Tongue (tissue), 1 donor: ENCODE measurements at regions not wholly inside any gene's neighbourhood (a gene's known extent, or its start where the extent isn't known, plus 50 kb on each side); places are given as distances from the start of the nearest gene placed in this dataset.

Experiments used
- DNase-seq: peaks from one replicate; pipeline ENCODE4 v3.0.0-alpha.2; 2015

DNA sequence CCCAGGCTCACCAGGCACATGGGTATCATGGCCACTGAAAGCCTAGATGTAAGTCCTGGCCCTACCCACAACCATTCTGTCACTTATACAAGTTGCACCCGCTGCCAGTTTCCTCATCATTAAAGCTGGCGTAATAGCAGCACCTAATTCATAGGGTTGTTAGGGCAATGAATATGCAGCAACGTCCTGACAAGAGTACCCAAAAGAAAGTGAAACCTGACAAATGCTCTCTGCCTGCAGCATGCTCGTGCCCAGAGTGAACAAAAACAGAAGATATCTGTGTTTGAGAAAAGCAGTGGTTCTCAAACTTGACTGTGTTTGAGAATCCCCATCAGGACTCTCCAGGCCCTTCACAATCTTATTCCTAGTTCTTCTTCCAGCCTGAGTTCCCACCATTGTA is 632.4 kb downstream of the SEMA5A start:
- DNase-seq, result no peak

GRCh38 chr5:8919096-8919495 is 626.8 kb downstream of the SEMA5A start:
- no peak for DNase-seq

DNA sequence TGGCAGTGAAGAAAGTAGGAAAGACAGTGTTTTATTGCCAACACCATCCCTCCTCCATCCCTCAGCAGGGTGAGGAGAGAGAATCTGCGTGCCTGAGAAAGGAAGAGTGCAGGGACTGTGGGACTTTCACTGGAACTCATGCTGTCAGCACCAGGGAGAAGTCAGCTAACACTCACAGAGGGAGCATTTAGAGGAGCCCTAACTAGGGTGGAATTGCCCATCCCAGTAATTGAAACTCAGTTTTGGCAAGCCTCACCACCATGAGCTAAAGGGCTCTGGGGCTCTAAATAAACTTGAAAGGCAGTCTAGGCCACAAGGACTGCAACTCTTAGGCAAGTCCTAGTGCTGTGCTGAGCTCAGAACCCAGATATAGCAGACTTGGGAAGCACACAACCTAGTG is 622.3 kb downstream of the SEMA5A start:
- peak; percentile 13 for DNase-seq

DNA sequence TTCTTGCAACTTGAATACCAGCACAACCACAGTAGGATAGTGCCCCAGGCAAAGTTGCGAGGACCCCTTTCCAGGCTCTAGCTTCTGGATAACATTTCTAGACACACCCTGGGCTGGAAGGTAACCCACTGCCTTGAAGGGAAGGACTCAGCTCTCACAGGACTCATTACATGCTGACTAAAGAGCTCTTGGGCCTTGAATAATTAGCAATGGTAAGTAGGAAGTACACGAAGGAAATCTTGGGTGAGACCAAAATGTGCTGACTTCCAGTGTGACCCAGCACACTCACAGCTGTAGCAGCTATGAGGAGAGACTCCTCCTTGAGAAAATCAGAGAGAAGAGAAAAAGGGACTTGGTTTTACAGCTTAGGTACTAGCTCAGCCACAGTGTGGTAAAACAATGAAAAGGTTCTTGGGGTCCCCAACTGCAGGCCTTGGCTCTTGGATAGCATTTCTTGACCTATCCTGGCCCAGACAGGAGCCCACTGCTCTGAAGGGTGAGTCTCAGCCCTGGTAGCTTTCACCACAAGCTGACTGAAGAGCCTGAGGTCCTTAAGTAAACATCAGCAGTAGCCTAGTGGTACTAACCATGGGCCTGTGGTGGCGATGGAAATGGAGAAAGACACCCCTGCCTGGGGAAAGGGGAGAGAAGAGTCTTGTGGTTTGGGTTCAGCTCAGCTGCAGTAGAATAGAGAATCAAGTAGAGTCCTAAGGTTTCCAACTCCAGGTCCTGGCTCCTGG is 621.7 kb downstream of the SEMA5A start:
- no peak for DNase-seq

GRCh38 chr5:8930021-8930420 is 615.9 kb downstream of the SEMA5A start:
- no peak for DNase-seq

DNA sequence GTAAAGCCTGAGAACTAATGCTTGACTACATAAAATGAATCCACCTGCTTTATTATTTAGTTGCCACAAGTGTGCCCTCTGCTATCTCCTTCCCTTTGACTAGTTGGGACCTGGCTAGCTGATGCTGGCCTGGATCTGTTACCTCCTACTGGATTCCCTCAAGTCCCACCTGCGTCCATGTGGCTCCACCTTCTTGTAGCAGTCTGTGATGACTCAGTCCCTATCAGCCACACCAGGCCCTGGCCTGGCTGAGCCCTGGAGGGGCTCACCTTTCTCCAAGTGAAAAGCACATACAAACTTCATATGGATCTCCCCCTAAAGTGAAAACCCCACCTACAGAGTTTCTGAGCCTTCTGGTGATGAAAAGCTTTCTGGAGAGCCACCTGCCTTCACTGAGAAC is 611.4 kb downstream of the SEMA5A start:
- DNase-seq, result no peak

GRCh38 chr5:8940934-8941333 is 604.9 kb downstream of the SEMA5A start:
- DNase-seq, result no peak

DNA sequence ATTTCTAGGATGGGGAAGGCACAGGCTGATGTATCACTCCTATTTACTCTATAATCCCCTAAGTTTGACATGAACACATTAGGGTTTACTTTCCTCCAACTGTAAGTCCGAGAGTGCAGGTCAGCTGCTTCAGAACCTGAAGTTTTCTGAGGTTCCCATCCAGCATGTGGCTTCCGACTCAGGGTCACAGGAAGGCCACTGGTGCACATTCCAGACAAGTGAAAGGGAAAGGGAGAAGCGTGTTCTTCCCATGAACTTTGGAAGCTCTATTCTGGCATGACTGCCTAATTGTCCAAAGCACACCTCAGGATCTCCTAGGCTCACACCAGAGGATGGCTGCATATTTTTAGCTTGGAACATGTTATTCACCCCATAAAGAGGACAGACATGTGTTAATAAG is 602.6 kb downstream of the SEMA5A start:
- no peak for DNase-seq

- DNase-seq, result no peak
These were observed 601.9 kb downstream of the SEMA5A start for GRCh38 chr5:8944005-8944404.

- no peak for DNase-seq
These were observed 599.9 kb downstream of the SEMA5A start for GRCh38 chr5:8945972-8946371.

- no peak for DNase-seq
These were observed 596.0 kb downstream of the SEMA5A start for GRCh38 chr5:8949908-8950307.

DNA sequence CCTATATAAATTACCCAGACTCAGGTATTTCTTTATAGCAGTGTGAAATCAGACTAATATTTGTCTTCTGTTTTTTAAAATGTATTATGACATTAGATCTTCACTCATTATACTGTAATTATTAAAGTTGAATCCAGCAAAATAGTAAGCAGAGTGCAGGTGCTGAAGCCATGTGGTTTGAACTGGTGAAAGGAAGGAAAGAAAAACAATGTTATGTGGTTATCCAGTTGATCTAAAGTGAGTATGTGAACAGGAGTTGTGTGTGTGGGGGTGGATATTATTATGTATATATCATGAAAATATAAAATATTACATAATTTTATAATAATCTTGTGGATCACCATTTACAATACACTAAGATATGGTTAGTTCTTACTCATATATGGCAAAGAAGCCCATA is 593.7 kb downstream of the SEMA5A start:
- no peak for DNase-seq

DNA sequence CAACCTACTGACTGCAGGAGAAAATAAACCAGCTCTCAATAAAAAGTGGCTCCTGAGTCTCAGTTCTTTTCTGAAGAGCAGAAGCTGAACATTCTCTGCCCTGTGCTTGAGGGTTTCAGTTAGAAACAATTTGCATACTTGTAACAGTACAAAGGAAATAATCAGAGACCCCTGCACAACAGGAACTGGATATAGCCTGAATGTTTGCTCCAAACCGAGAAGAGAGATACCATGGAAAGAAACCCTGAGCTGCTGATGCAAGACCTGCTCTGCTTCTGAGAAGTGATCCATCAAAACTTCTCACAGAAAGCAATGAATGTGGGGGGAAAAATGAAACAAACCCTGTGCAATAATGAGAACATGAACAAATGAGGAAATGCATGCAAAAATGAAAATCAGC is 592.9 kb downstream of the SEMA5A start:
- DNase-seq, result no peak

DNA sequence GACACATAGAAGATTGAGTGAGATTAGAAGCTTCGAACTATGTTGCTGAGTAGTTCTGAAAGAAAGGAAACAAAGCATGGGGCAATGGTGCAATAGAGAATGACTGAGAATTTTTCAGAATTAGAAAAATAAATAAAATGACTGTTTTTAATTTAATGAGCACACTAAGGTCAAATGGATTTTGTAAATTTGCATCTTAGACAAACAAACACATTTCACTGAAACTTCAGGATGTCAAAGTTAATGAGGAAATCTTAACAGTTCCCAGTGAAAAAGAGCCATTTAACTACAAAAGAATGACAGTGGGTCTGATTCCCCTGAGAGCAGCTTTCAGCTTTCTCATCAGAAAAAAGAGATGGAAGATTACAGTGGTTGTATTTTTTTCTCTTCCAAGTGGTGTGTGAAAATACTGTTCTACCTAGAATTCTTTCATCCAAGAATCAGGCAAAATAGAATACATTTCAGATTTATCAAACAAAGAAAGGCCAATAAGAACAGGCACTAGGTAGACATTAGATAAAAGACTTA is 591.9 kb downstream of the SEMA5A start:
- DNase-seq, result no peak

DNA sequence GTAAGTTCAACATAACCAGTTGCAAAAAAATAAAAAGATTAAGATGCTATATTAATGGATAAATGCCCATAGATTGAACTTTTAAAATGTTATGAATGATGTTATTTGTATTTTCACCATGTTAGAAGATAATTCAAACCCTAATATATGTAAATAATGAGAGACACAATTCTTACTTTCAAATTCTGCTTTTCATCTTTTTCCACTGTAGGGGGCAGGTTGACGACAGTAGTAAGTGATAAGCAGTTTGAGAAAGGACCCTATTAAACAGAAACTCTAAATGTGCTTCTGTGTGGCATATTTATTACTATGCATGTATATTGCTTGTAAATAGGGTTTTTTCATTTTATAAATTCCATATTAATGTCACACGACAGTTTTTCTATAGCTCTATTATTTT is 591.1 kb downstream of the SEMA5A start:
- no peak for DNase-seq

- DNase-seq, result no peak
These were observed 589.2 kb downstream of the SEMA5A start for GRCh38 chr5:8956659-8957058.

GRCh38 chr5:8958602-8959001 is 587.3 kb downstream of the SEMA5A start:
- DNase-seq, result no peak

DNA sequence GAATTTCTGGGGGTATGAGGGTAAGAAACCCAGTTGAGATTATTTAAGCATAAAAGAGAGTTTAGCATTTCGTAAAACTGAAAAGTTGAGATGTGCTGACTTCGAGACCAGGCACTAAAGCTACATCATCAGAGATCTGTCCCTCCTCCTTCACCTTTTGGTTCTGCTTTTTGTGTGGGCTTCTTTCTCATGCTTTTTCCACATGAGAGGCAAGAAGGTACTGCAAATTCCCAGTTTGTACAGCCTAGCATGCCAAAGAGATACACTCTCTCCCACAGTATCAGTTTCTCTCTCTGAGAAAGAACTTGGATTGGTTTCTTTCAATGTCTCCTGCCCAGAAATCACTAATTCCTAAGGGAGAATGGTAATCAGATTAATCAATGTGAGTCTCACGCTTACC is 584.7 kb downstream of the SEMA5A start:
- no peak for DNase-seq

DNA sequence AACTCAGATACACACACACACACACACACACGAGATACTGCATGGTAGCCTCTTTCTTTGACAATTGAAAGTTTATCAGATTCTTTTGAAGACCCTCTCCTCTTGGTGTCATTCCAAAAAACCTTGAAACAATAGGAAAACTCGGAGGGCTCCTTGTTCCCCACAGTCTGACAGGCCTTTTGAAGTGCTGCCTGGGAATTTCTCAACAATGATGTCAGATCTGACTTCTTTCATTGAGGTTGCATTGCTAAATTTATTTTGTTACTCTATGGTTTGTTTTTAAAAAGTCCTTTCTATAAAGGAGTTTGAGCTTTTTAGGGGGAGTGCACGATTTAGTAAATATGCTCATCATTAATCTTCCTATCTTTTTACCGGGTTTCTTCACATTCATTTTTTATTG is 583.9 kb downstream of the SEMA5A start:
- peak; percentile 15 for DNase-seq

DNA sequence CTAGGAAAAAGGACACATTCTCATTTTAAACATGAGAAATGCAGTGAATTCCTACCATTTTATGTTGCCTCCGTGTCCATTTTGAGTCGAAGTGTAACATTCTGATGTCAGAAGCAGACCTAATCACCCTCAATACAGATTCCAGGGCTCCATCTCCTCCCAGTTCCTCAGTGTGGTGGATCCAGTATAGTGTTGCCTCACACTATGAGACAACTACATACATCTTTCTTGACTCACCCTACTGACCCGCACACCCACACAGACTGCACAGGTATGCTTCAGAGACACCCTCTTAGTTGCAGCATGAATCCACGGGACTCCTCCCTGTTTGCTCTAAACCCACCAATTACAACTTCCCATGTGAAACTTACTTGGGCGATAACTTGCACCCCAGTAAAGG is 564.9 kb downstream of the SEMA5A start:
- DNase-seq, result no peak

- no peak for DNase-seq
These were observed 564.4 kb downstream of the SEMA5A start for GRCh38 chr5:8981496-8981895.

DNA sequence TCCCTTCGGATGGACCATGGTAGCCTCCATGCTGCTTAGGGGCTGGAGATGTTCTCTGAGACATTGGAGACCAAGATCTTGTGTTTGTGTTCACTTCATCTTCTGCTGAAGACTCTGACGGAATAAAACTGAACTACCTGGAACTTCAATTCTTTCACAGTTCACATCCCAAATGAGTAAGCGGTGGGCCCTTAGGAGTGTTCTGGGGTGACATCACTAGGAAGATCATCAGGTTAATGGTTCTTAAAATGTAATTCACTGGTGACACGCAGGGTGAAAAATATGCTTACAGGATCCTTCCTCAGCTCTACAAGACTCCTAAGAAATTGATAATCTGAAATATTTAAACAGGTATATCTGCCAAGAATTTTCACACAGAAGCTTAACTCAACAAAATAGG is 561.5 kb downstream of the SEMA5A start:
- no peak for DNase-seq
